ENCODE measurements at regions not wholly inside any gene's neighbourhood (a gene's known extent, or its start where the extent isn't known, plus 50 kb on each side); places are given as distances from the start of the nearest gene placed in this dataset.
"Not testable (repeated sequence)": the region's sequence is repeated elsewhere in the genome, so short reads cannot be mapped to it uniquely, and the experiment has no call there.

DNA sequence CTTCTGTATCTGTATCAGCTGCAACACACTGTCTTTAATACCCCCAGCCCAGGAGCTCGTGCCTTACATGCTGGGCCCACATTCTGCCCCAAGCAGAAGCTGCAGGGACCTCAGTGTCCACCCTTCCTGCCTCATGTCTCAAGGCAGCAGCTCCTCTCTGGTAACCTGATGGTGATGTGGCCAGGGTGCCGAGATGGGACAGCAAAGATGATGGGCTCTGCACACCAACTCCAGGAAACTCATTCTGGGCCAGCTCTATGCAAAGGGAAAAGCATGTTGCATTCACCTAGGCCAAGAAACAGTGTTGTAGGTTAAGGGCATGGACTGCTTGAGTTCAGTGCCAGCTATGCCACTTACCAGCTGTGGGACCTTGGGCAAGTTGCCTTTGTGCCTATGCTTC is 79.5 kb upstream of the PRR23C start:
- Mint-ChIP-seq H3K27ac (no peak overlapping the region), H3K36me3 (no peaks in the 10 kb centered on the region), H3K9me3 (no peaks in the 10 kb centered on the region)
- no peak for ATAC-seq
- DNase-seq (ENCODE audit: low spot score in 2 of 2): no peak

GRCh38 chr3:139127101-139127500 is 82.4 kb upstream of the PRR23C start:
- Mint-ChIP-seq H3K9me3 (no peaks in the 10 kb centered on the region), H3K27ac (no peak overlapping the region), H3K36me3 (no peaks in the 10 kb centered on the region)
- DNase-seq (ENCODE audit: low spot score in 2 of 2) (no peak), ATAC-seq (no peak)

DNA sequence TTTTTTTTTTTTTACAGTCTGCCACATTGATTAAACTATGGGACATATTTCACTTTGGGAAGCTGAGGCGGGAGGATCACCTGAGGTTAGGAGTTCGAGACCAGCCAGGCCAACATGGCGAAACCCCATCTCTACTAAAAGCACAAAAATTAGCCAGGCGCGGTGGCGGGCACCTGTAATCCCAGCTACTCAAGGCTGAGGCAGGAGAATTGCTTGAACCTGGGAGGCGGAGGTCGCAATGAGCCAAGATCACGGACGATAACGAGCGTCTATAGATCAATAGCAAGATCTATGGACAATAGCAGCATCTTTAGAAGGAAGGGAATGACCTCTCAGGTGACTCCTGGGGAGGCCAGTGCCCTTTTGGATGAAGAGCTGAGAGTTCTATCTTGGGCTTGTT is 82.9 kb upstream of the PRR23C start:
- not testable (repeated sequence) for H3K9me3 Mint-ChIP-seq; ATAC-seq; H3K27ac Mint-ChIP-seq; H3K36me3 Mint-ChIP-seq; DNase-seq (ENCODE audit: low spot score in 2 of 2)

- no peaks in the 10 kb centered on the region for H3K9me3 Mint-ChIP-seq
- peak in 1 of 2 donors; percentile 46 for ATAC-seq
- no peak overlapping the region for H3K27ac Mint-ChIP-seq
- no peak for DNase-seq (ENCODE audit: low spot score in 2 of 2)
- H3K36me3 Mint-ChIP-seq: no peaks in the 10 kb centered on the region
Measured at GRCh38 chr3:139128803-139129202, 84.1 kb upstream of the PRR23C start.

GRCh38 chr3:139129892-139130291 is 85.2 kb upstream of the PRR23C start:
- ATAC-seq: no peak

GRCh38 chr3:139130390-139131140 is 85.9 kb upstream of the PRR23C start:
- Mint-ChIP-seq H3K27ac (no peak overlapping the region), H3K9me3 (no peaks in the 10 kb centered on the region), H3K36me3 (no peaks in the 10 kb centered on the region)
- no peak for DNase-seq (ENCODE audit: low spot score in 2 of 2)
- ATAC-seq: peak in 1 of 2 donors; percentile 37

More at GRCh38 chr3:139129892-139130291, 85.2 kb upstream of the PRR23C start:
- H3K9me3 Mint-ChIP-seq: no peaks in the 10 kb centered on the region
- no peak for DNase-seq (ENCODE audit: low spot score in 2 of 2)
- no peak overlapping the region for H3K27ac Mint-ChIP-seq
- H3K36me3 Mint-ChIP-seq: no peaks in the 10 kb centered on the region

DNA sequence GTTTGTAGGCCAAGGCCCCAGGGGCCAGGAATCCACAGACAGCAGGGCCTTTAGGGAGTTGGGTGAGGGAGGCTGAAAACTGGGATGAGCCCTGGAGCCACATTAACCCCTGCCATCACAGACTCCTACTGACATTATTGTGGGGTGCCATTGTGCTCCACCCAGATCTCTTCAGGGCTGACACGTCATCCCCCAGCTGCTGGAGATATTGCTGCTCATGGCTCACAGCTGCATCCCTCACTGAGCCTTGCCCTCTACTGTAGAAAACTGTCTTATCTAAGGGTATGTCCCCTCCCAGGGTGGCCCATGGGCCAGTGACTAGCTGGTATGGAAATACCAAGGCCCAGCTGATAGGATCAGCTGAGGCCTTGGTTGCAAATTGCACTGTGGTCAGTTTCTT is 87.3 kb upstream of the PRR23C start:
- Mint-ChIP-seq H3K9me3 (no peaks in the 10 kb centered on the region), H3K27ac (no peak overlapping the region), H3K36me3 (no peaks in the 10 kb centered on the region)
- DNase-seq (ENCODE audit: low spot score in 2 of 2) (no peak), ATAC-seq (no peak)

GRCh38 chr3:139132976-139133375 is 88.3 kb upstream of the PRR23C start:
- no peak for DNase-seq (ENCODE audit: low spot score in 2 of 2)
- ATAC-seq: no peak
- no peak overlapping the region for H3K27ac Mint-ChIP-seq
- H3K9me3 Mint-ChIP-seq: no peaks in the 10 kb centered on the region
- no peaks in the 10 kb centered on the region for H3K36me3 Mint-ChIP-seq

GRCh38 chr3:139134678-139135372 is 90.1 kb upstream of the PRR23C start:
- DNase-seq (ENCODE audit: low spot score in 2 of 2) (no peak), ATAC-seq (no peak)
- H3K9me3 Mint-ChIP-seq: no peaks in the 10 kb centered on the region
- no peaks in the 10 kb centered on the region for H3K36me3 Mint-ChIP-seq
- H3K27ac Mint-ChIP-seq: no peak overlapping the region

GRCh38 chr3:139135657-139136056 is 91.0 kb upstream of the PRR23C start:
- H3K36me3 Mint-ChIP-seq: no peaks in the 10 kb centered on the region
- H3K9me3 Mint-ChIP-seq: no peaks in the 10 kb centered on the region
- DNase-seq (ENCODE audit: low spot score in 2 of 2): no peak
- no peak for ATAC-seq
- no peak overlapping the region for H3K27ac Mint-ChIP-seq

DNA sequence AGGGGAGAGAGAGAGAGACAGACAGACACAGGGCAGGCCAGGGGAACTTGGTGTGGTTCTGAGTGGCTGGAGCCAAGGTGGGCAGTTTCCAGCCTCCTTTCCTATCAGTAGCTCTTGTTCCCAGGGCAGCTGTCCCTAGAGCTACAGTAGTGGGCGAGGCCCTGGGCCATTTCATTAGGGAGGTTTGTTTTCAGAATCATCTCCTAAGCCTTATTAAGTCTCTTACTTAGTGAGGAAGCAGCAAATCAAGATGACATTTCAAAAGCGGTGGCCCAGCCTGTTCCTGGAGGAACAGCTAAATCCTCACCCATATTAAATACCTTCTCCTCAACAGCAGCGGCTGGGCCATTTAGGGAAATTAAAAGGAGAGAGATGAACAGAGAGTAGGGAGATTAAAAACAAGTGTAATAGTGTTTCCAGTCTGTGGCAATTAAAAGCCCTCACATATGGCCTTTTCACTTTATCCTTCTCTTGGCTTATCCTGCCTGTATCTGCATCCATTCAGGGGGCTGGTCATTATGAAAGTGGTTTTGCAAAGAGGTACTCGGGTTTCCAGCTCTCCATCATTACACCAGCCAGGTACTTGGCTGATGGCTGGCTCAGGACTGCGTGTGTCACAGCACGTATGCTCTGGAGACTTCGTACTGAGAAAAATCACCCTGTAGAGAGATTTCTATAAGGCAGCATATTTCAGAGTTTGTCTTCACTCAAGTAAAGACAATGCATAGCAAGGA is 91.9 kb upstream of the PRR23C start:
- H3K9me3 Mint-ChIP-seq: peaks cover 0 to 3% of the 10 kb centered on the region in 2 donors
- ATAC-seq (no peak), DNase-seq (ENCODE audit: low spot score in 2 of 2) (no peak)
- no peak overlapping the region for H3K27ac Mint-ChIP-seq
- H3K36me3 Mint-ChIP-seq: no peaks in the 10 kb centered on the region

DNA sequence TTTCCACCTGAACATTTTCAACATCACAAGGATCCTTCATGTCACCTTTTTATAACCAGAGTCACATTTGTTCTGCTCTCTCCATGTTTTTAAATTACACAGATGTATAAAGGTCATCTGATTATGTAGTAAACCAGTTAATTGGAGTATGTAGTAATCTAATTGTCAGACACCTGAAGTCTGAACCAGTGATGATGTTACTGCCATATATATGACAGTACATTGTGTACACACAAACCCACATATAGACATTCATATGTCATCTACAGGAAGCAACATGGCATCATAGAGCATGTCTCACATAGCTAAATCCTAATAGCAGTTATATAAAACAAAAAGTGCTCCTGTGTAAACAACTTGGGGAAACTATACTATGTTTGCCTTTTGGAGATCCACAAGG is 95.9 kb upstream of the PRR23C start:
- Mint-ChIP-seq H3K27ac (no peak overlapping the region), H3K9me3 (peaks cover 0 to 4% of the 10 kb centered on the region in 2 donors), H3K36me3 (no peaks in the 10 kb centered on the region)
- ATAC-seq (no peak), DNase-seq (ENCODE audit: low spot score in 2 of 2) (no peak)

GRCh38 chr3:139145980-139146379 is 101.3 kb upstream of the PRR23C start:
- not testable (repeated sequence) for DNase-seq (ENCODE audit: low spot score in 2 of 2); H3K36me3 Mint-ChIP-seq; ATAC-seq; H3K27ac Mint-ChIP-seq; H3K9me3 Mint-ChIP-seq

DNA sequence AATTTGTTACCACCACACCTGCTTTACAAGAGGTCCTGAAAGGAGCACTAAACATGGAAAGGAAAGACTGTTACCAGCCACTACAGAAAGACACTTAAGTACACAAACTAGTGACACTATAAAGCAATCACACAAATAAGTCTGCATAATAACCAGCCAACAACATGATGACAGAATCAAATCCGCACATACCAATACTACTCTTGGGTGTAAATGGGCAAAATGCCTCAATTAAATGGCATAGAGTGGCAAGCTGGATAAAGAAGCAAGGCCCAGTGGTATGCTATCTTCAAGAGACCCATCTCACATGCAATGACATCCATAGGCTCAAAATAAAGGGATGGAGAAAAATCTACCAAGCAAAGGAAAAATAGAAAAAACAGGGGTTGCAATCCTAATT is 106.8 kb upstream of the PRR23C start:
- Mint-ChIP-seq H3K9me3 (peaks cover 0 to 10% of the 10 kb centered on the region in 2 donors), H3K27ac (no peak overlapping the region), H3K36me3 (peaks cover 0 to 5% of the 10 kb centered on the region in 2 donors)
- DNase-seq (ENCODE audit: low spot score in 2 of 2) (no peak), ATAC-seq (no peak)

DNA sequence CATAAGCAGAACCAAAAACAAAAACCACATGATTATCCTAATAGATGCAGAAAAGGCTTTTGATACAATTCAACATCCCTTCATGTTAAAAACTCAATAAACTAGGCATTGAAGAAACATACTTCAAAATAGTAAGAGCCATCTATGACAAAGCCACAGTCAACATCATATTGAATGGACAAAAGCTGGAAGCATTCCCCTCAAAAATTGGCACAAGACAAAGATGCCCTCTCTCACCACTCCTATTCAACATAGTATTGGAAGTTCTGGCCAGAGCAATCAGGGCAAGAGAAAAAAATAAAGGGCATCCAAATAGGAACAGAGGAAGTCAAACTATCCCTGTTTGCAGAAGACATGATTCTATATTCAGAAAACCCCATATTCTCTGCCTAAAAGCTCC is 108.7 kb upstream of the PRR23C start:
- DNase-seq (ENCODE audit: low spot score in 2 of 2); H3K27ac Mint-ChIP-seq; ATAC-seq; H3K9me3 Mint-ChIP-seq; H3K36me3 Mint-ChIP-seq: not testable (repeated sequence)

DNA sequence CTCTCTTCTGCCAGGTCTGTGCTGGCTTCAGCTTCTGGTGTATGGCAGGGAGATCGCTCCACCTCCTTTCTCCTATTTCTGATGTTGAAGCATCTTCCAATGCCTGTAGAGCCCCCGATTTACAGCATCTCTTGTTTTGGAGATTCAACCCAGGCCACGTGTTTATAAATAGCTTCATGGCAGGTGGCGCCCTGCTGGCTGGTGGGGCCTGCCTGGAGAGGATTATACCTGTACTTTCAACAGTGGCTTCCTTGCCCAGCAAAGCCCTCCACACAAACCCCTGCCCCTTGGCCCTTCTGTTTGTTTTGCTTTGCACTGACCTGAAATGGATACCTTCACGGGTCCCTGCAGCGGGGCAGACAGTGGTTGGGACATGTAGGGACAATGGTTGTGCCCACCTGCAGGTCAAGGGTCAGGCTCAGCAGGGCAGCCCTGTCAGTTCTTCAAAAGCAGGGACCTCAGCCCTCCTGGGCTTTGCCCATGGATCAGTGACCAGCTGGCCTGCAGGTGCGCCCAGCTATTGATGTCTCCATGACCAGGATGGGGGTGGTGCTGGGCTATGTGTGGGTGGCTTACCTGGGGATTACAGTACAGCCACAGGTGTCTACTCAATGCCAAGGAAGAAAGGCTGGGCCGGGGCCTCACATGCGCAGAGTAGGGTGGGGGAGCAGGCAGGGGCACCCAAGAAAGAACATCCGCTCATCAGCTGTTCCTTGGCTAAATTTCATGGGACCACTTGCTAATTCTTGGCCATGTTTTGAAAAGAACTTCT is 112.7 kb upstream of the PRR23C start:
- H3K36me3 Mint-ChIP-seq: peaks cover 0 to 1% of the 10 kb centered on the region in 2 donors
- DNase-seq (ENCODE audit: low spot score in 2 of 2) (no peak), ATAC-seq (no peak)
- no peak overlapping the region for H3K27ac Mint-ChIP-seq
- H3K9me3 Mint-ChIP-seq: peaks cover 0 to 2% of the 10 kb centered on the region in 2 donors

GRCh38 chr3:139159356-139159755 is 114.7 kb upstream of the PRR23C start:
- no peak for DNase-seq (ENCODE audit: low spot score in 2 of 2)
- Mint-ChIP-seq H3K36me3 (no peaks in the 10 kb centered on the region), H3K27ac (no peak overlapping the region), H3K9me3 (peaks cover 0 to 11% of the 10 kb centered on the region in 2 donors)
- no peak for ATAC-seq
